KOPT-K1 (cell line): ENCODE measurements at regions not wholly inside any gene's neighbourhood (a gene's known extent, or its start where the extent isn't known, plus 50 kb on each side); places are given as distances from the start of the nearest gene placed in this dataset.

ENCODE experiments used
- H3K27ac ChIP-seq: fragments of 200-600 bp; sonication (generic); 2 replicates; pipeline ENCODE4 v1.5.1; 2016; ENCODE audit warnings: antibody characterized with exemption, mild to moderate bottlenecking, low read depth, low read length; ENCODE audit not compliant: poor library complexity, severe bottlenecking
- H3K36me3 ChIP-seq: fragments of 200-600 bp; sonication (generic); 2 replicates; pipeline ENCODE4 v1.5.1; 2017; ENCODE audit warnings: antibody characterized with exemption, mild to moderate bottlenecking, low read length, moderate library complexity; ENCODE audit not compliant: insufficient read depth
- H3K9me3 ChIP-seq: fragments of 200-600 bp; sonication (generic); 2 replicates; pipeline ENCODE4 v1.5.1; 2017; ENCODE audit warnings: antibody characterized with exemption, low read length, mild to moderate bottlenecking; ENCODE audit not compliant: insufficient read depth, poor library complexity, severe bottlenecking

GRCh38 chr4:71235311-71236201 lies 103.3 kb upstream of the SLC4A4 start:
- H3K36me3 ChIP-seq, result no peaks in the 10 kb centered on the region
- no peaks in the 10 kb centered on the region for H3K9me3 ChIP-seq
- no peak overlapping the region for H3K27ac ChIP-seq

- no peaks in the 10 kb centered on the region for H3K9me3 ChIP-seq
- no peak overlapping the region for H3K27ac ChIP-seq
- no peaks in the 10 kb centered on the region for H3K36me3 ChIP-seq
Measured at GRCh38 chr4:71236226-71236625, 102.6 kb upstream of the SLC4A4 start.

- Histone ChIP-seq H3K36me3 (no peaks in the 10 kb centered on the region), H3K27ac (no peak overlapping the region)
Measured at GRCh38 chr4:71237641-71238040, 101.2 kb upstream of the SLC4A4 start.

GRCh38 chr4:71239365-71239764 lies 99.5 kb upstream of the SLC4A4 start:
- no peaks in the 10 kb centered on the region for H3K36me3 ChIP-seq
- H3K27ac ChIP-seq, result no peak overlapping the region
- H3K9me3 ChIP-seq, result no peaks in the 10 kb centered on the region

More at GRCh38 chr4:71237641-71238040, 101.2 kb upstream of the SLC4A4 start:
- H3K9me3 ChIP-seq, result no peaks in the 10 kb centered on the region

GRCh38 chr4:71240094-71240493 lies 98.7 kb upstream of the SLC4A4 start:
- Histone ChIP-seq H3K36me3 (no peaks in the 10 kb centered on the region), H3K9me3 (no peaks in the 10 kb centered on the region), H3K27ac (no peak overlapping the region)

GRCh38 chr4:71241501-71242288 lies 97.1 kb upstream of the SLC4A4 start:
- Histone ChIP-seq H3K9me3 (no peaks in the 10 kb centered on the region), H3K36me3 (no peaks in the 10 kb centered on the region), H3K27ac (no peak overlapping the region)

- H3K9me3 ChIP-seq, result no peaks in the 10 kb centered on the region
- H3K36me3 ChIP-seq, result no peaks in the 10 kb centered on the region
- no peak overlapping the region for H3K27ac ChIP-seq
Measured at GRCh38 chr4:71243091-71243833, 95.6 kb upstream of the SLC4A4 start.

- Histone ChIP-seq H3K27ac (no peak overlapping the region), H3K9me3 (no peaks in the 10 kb centered on the region), H3K36me3 (no peaks in the 10 kb centered on the region)
Measured at GRCh38 chr4:71247706-71248105, 91.1 kb upstream of the SLC4A4 start.

GRCh38 chr4:71251261-71251660 lies 87.6 kb upstream of the SLC4A4 start:
- H3K9me3 ChIP-seq, result no peaks in the 10 kb centered on the region
- H3K36me3 ChIP-seq, result no peaks in the 10 kb centered on the region; the same call in 1 of the 2 replicates
- no peak overlapping the region for H3K27ac ChIP-seq

GRCh38 chr4:71253545-71253944 lies 85.3 kb upstream of the SLC4A4 start:
- Histone ChIP-seq H3K9me3 (no peaks in the 10 kb centered on the region), H3K36me3 (no peaks in the 10 kb centered on the region; the same call in 1 of the 2 replicates)

GRCh38 chr4:71254451-71255012 lies 84.3 kb upstream of the SLC4A4 start:
- no peaks in the 10 kb centered on the region for H3K9me3 ChIP-seq
- no peaks in the 10 kb centered on the region; the same call in 1 of the 2 replicates for H3K36me3 ChIP-seq
- H3K27ac ChIP-seq, result no peak overlapping the region

More at GRCh38 chr4:71253545-71253944, 85.3 kb upstream of the SLC4A4 start:
- no peak overlapping the region for H3K27ac ChIP-seq

GRCh38 chr4:71255976-71256375 lies 82.8 kb upstream of the SLC4A4 start:
- Histone ChIP-seq H3K9me3 (no peaks in the 10 kb centered on the region), H3K27ac (no peak overlapping the region), H3K36me3 (no peaks in the 10 kb centered on the region; the same call in 1 of the 2 replicates)

GRCh38 chr4:71257761-71258160 lies 81.1 kb upstream of the SLC4A4 start:
- Histone ChIP-seq H3K9me3 (no peaks in the 10 kb centered on the region), H3K27ac (no peak overlapping the region), H3K36me3 (no peaks in the 10 kb centered on the region; the same call in 1 of the 2 replicates)

- Histone ChIP-seq H3K9me3 (no peaks in the 10 kb centered on the region), H3K36me3 (no peaks in the 10 kb centered on the region; the same call in 1 of the 2 replicates)
Measured at GRCh38 chr4:71258323-71258722, 80.5 kb upstream of the SLC4A4 start.

More at GRCh38 chr4:71258323-71258722, 80.5 kb upstream of the SLC4A4 start:
- H3K27ac ChIP-seq, result no peak overlapping the region
